CD1c-positive myeloid dendritic cell (primary cell): ENCODE measurements at regions not wholly inside any gene's neighbourhood (a gene's known extent, or its start where the extent isn't known, plus 50 kb on each side); places are given as distances from the start of the nearest gene placed in this dataset.
"Not testable (repeated sequence)": the region's sequence is repeated elsewhere in the genome, so short reads cannot be mapped to it uniquely, and the experiment has no call there.

Source experiments
- DNase-seq: peaks from one replicate; pipeline ENCODE4 v3.0.0-alpha.2; 2016; ENCODE audit errors: extremely low spot score

DNA sequence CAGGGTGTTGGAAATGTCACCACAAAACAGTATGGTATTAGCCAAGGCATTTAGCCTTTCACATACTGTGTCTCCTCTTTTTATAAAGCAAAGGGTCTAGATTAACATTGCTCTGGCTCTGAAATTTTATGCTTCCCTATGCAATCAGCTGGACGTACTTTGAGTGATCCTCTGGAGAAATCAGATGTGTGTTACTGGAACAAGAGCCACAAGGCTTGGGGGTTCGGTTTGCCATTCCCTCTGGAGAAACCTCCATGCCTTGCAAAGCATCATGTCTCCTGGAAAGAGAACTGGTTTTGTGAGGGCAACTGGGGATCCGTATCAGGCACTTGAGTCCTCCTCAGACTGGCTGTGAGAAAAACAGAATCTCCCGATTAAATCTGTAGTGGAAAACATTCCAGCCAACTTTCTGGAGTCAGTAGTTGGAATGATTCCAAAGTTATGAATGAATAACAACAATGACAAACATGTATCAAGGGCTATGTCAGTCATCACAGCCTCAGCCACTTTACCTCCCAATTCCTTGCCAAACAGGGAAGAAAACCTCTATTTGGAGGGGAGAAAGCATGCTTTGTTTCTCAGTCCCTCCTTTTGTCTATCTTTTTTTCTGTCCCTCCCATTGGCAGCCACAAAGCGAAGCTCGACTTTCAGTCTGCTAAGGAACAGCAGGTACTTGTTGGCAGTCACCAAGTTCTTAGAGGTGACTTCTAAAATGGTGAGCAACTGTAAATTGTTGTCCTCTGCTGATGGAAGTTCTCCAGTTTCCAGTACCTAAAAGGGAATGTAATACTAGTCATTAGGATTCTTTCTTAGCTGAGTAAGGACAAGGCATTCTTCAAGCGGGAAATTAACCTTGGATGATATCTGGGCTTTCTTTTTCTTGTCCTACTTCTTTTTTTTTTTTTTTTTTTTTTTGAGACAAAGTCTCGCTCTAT lies 864.8 kb upstream of the AUTS2 start:
- DNase-seq = no peak

- DNase-seq = no peak
These were observed 863.8 kb upstream of the AUTS2 start for GRCh38 chr7:68734431-68734830.

DNA sequence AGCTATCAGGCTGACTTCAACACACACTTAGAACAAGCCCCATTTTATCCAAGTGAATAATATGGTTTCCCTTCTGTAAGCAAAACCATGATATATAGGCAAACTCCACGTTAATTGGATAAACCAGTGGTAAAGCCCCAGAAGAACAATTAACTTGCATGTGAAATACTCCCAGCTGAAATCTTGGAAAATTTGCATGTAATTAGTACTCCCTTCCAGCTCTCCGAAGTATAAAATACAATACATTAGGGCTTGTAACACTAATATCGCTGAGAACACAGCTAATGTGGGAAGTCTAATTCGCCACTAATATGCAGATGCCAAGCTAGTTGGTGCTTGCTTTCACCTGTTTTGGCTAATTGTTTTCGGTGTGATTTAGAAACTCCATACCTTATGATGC lies 859.0 kb upstream of the AUTS2 start:
- no peak for DNase-seq

GRCh38 chr7:68744036-68744435 lies 854.2 kb upstream of the AUTS2 start:
- no peak for DNase-seq

GRCh38 chr7:68748934-68749900 lies 849.1 kb upstream of the AUTS2 start:
- no peak for DNase-seq

- DNase-seq = no peak
These were observed 845.6 kb upstream of the AUTS2 start for GRCh38 chr7:68752485-68753178.

DNA sequence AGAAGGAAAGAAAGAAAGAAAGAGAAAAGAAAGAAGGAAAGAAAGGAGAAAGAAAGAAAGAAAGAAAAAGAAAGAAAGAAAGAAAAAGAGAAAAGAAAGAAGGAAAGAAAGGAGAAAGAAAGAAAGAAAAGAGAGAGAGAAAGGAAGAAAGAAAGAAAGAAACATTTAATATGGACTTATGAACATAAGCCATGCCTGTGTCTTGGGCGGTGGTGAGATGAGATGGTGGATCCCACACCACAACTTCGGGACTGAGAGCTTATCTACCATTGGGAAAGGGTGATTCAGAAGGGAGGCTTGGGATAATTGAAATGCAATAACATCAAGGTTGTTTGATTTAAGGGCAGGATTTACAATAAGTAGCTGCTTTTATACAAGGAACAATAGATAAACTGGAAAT lies 843.9 kb upstream of the AUTS2 start:
- no peak for DNase-seq

DNA sequence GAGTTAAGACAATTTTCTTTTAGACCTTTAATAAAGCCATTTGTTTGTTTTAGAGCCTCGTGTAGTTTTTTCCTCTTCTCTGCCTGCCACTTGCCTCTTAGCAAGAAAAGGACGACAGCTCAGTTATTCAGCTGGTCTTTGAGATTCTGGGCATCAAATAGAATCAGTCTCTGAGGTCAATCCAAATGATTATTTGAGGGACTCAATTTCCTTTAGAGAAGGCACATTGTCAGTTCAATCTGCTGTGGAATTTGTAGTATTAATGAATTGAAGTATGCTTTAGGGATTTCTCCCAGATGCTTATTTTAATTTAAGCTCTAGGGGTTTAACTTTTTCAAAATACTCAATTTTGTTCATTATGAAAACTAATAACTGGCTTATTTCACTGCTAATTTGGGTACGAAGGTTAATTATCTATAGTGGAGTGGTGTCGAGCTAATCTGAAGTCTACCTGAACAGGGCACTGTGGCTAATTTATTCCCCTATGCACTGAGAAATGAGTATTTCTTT lies 841.2 kb upstream of the AUTS2 start:
- DNase-seq = no peak

- DNase-seq = no peak
These were observed 837.7 kb upstream of the AUTS2 start for GRCh38 chr7:68760556-68760955.

DNA sequence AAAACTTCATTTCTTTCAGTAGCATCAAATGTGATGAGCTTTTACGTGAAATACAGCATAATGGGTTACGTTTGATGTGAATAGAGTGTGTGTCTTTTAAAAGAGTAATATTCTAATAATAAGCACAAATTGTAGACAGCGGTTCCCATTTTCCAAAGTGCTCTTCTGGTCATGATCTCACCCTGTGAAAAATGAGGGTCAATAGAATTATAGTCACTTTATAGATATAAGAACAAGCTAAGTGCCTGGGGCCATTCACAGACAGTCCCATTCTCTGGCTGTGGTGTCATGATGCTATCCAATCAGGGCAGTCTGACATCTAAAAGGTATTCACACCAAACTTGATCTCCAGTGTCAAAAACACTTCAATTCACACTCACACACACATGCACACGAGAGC lies 830.8 kb upstream of the AUTS2 start:
- DNase-seq = no peak

DNA sequence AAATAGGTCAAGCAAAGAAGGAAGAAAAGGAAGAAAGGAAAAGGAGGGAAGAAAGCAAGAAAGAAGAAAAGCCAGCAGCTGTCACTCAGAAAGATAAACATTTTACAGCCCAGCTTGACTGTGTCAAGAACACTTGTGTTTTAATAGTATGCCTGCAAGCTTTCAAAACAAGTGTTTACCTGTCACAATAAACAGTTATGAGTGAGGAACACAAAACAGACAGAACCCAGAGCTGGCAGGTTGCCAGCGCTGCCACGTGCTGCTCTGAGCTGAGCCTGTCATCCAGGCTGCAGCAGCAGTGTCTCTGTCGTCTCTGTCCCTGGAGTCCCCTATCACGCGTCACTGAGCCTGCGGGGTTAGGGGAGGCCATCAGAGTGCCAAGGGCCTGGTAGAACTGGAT lies 827.6 kb upstream of the AUTS2 start:
- no peak for DNase-seq

GRCh38 chr7:68776326-68776725 lies 821.9 kb upstream of the AUTS2 start:
- no peak for DNase-seq

GRCh38 chr7:68783684-68784083 lies 814.6 kb upstream of the AUTS2 start:
- no peak for DNase-seq

- no peak for DNase-seq
These were observed 813.2 kb upstream of the AUTS2 start for GRCh38 chr7:68785036-68785435.

- no peak for DNase-seq
These were observed 810.7 kb upstream of the AUTS2 start for GRCh38 chr7:68787566-68787965.

DNA sequence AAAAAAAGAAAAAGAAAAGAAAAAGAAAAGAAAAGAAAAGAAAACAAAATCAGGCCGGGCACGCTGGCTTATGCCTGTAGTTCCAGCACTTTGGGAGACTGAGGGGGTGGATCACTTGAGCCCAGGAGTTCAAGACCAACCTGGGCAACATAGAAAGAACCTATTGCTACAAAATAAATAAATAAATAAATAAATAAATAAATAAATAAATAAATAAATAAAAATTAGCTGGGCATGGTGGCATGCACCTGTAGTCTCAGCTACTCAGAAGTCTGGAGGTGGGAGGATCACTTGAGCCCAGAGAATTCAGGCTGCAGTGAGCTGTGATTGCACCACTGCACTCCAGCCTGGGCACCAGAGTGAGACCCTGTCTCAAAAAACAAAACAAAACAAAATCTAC lies 809.7 kb upstream of the AUTS2 start:
- DNase-seq = not testable (repeated sequence)

DNA sequence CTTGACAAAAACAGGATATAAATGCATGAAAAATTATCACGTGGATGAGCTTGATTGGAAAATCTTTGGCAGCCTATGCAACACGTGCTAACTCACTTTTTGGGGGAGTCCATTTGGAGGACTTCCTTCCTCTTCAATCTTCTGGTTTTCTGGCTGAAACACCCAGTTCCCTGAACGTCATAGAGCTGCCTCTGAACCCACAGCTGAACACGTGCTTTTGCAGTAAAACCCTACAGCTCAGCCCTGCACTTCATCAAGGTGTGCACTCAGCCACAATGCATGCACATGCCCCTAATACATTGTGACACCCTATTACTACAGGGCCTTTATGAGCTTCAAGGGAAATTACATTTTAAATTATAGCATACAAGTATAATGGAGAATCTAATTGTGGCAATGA lies 808.7 kb upstream of the AUTS2 start:
- DNase-seq = no peak

DNA sequence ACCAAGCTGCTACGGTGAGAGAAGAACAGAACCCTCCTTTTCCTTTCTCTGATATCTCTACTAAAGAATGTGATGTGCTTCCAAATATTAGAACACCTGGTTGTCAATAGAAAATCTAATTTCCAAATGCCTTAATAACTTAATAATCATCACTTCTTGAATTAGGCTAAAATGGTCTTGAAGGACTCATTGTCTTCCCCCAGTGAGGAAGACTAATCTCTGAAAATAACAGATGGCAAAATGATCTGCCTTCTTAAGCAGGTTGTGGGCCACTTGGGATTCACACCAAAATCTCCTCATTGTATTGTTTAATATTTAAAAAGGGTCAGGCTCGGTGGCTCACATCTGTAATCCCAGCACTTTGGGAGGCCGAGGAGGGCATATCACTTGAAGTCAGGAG lies 805.9 kb upstream of the AUTS2 start:
- no peak for DNase-seq

- no peak for DNase-seq
These were observed 804.8 kb upstream of the AUTS2 start for GRCh38 chr7:68793513-68793912.

DNA sequence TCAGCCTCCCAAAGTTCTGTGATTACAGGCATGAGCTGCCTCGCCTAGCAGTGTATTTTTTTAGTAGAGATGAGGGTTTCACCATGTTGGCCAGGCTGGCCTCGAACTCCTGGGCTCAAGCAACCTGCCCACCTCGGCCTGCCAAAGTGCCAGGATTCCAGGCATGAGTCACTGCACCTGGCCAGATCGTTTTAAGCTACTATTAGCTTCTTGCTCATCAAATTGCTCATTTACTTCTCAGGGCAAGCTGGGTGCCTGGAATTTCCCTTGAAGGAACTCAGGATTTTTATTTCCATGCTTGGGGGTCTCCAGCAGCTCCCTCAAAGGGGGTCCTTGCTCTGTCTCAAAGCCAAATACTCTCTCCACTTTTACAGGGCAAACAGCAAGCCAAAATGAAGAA lies 798.0 kb upstream of the AUTS2 start:
- DNase-seq = no peak

- no peak for DNase-seq
These were observed 793.1 kb upstream of the AUTS2 start for GRCh38 chr7:68805159-68805558.

DNA sequence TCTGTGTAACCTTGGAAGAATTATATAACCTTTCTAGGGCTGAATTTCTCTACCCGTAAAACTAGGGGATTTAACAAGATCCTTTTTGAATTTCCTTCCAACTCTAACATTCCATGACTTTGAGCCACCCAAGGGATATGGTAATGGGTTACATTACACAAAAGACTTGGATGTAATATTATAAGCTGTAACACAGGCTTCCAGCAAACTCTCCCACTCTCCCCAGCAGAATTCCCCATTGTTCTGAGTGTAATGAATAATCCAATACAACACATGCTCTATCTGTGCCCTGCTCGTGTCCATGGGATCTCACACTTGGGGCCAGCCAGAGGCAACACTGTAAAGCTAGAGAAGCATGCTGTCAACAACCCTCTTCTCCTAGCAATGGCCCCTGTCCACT lies 790.6 kb upstream of the AUTS2 start:
- DNase-seq = no peak
